ENCODE measurements at regions not wholly inside any gene's neighbourhood (a gene's known extent, or its start where the extent isn't known, plus 50 kb on each side); places are given as distances from the start of the nearest gene placed in this dataset.
"Not testable (repeated sequence)": the region's sequence is repeated elsewhere in the genome, so short reads cannot be mapped to it uniquely, and the experiment has no call there.

- no peak for DNase-seq (ENCODE audit: low spot score)
Measured at GRCh38 chr3:39558775-39559306, 91.4 kb downstream of the MOBP start.

GRCh38 chr3:39559543-39559942 is 92.1 kb downstream of the MOBP start:
- DNase-seq (ENCODE audit: low spot score), result no peak

- DNase-seq (ENCODE audit: low spot score), result no peak
Measured at GRCh38 chr3:39568508-39568907, 101.0 kb downstream of the MOBP start.

DNA sequence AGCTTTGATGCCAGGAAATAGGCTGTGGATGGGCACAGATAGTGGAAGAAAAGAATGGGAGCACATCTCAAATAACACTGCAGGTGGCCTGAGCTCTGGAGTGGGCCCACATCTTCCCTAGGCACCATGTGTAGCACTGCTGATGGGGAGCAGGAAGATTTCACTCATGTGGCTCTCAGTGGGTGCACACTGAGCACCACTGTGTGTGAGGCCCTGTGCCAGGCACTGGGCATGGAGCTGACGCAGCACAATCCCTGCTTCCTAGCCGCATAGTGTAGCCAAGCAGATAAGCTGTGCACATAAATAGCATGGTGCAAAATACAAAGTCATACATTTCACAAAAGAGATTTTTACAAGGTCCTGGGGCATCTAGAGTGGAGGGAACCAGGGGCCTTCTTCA is 101.6 kb downstream of the MOBP start:
- DNase-seq (ENCODE audit: low spot score), result no peak

DNA sequence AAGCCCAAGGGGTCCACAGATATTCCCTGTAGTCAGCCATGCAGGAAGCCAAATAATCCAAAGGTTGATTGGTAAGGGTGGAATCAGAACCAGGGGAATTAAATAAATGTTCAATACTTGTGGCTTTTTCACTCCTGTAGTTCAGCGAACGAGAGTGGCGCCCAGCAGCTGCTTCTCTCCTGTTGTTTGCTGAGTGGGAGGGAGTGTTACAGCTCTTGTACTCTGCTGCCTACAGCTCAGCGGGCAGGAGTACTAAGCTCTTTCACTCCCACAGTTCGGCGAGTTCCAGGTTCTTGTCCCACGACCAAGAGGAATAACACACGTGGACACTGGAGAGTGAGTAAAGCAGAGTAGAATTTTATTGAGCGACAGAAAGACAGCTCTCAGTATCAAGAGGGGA is 105.9 kb downstream of the MOBP start:
- DNase-seq (ENCODE audit: low spot score), result no peak

DNA sequence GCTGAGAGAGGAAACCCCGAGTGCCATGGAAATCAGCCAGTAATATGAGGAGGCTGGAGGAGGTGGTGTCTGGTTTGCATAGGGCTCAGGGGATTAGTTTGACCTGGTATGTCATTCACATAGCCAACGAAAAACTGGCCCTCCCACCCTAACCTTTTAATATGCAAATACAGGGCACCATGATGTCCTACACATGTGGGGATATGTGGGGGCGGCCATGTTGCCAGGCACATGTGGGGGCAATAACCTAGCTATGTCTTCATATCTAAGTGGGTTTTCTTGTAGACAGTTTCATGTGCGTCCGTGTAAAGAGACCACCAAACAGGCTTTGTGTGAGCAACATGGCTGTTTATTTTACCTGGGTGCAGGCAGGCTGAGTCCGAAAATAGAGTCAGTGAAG is 110.1 kb downstream of the MOBP start:
- DNase-seq (ENCODE audit: low spot score), result no peak

DNA sequence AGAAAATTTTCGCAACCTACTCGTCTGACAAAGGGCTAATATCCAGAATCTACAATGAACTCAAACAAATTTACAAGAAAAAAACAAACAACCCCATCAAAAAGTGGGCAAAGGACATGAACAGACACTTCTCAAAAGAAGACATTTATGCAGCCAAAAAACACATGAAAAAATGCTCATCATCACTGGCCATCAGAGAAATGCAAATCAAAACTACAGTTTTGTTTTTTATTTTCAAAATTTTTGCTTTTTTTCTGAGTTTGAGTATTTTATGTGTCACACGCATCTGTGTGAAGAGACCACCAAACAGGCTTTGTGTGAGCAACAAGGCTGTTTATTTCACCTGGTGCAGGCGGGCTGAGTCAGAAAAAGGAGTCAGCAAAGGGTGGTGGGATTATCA is 118.7 kb downstream of the MOBP start:
- not testable (repeated sequence) for DNase-seq (ENCODE audit: low spot score)

DNA sequence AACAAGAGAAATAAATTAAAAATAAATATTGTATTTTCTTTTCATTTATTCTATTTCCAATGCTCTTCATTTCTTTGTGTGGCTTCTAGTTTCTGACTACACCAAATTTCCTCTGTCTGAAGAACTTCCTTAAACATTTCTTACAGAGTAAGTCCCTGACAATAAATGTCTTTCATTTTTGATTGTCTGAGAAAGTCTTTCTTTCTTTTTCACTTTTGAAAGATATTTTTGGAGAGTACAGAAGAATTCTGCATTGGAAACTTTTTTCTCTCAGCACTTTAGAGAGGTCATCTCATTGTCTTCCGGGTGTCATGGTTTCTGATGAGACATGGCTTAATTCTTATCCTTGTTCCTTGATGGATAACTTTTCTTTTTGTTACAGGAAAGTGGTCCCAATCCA is 119.6 kb downstream of the MOBP start:
- no peak for DNase-seq (ENCODE audit: low spot score)

- DNase-seq (ENCODE audit: low spot score), result no peak
Measured at GRCh38 chr3:39590806-39591205, 123.3 kb downstream of the MOBP start.

DNA sequence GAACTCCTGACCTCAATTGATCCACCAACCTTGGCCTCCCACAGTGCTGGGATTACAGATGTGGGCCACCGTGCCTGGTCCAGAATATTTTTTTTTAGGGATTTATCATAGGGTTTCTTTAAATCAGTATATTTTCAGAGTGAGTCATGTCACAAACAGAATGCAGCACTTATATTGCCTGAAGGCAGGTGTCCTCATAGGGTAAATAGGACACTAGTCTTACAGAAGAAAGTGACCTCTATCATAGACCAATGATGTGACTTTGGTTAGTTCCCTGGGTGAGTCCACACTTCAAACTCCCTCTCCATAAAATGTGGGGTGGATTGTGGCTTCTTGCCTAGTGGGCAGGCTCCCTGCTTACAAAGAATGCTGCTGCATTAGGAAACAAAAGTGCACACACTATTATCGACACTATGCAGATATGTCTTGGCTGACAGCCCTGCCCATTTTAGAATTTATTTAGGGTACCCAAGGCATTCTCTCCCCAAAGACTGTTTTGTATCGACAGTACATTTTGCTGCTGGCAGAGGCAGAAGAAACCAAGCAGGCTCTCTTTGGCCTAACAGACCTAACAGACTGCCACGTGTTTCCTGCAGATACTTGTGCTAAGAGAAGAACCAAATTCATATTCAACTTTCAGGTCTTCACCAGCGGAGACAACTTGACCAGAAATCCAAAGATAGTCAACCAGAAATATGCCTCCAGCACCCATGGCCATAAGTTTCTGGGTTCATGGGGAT is 125.0 kb downstream of the MOBP start:
- DNase-seq (ENCODE audit: low spot score), result no peak

- DNase-seq (ENCODE audit: low spot score), result no peak
Measured at GRCh38 chr3:39593341-39593740, 125.9 kb downstream of the MOBP start.

DNA sequence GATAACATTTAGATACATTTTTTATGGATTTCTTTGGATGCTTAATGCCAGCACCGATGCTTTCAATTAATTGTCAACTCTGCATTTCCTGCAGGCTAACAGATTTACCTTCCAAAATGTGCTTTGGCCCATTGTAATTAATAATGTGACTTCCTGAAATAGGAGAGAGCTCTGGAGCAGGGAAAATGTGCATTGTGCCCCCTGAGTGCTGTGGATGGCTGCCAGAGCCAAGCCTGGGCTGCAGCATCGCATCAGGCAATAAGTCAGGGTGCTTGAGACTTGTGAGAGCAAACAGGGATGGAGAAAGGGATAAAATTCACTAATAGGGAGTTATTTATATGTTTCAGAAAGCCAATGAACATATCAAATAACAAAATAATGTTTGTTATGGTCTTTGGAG is 133.8 kb downstream of the MOBP start:
- DNase-seq (ENCODE audit: low spot score), result no peak

- DNase-seq (ENCODE audit: low spot score), result no peak
Measured at GRCh38 chr3:39605837-39606236, 138.4 kb downstream of the MOBP start.

DNA sequence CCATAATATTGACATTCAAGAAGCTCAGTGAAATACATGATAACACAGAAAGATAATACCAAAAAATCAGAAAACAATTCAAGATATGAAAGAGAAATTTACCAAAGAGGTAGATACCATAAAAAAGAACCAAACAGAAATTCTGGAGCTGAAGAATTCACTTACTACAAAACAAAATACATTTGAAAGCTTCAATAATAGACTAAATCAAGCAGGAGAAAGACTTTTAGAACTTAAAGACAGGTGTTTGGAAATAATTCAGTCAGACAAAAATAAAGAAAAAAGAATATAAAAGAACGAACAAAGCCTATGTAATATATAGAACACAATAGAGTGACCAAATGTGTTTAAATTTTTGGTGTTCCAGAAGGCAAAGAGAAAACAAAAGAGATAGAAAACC is 158.7 kb downstream of the MOBP start:
- DNase-seq (ENCODE audit: low spot score), result no peak

GRCh38 chr3:39631136-39631535 is 163.7 kb downstream of the MOBP start:
- no peak for DNase-seq (ENCODE audit: low spot score)

- no peak for DNase-seq (ENCODE audit: low spot score)
Measured at GRCh38 chr3:39637807-39638206, 170.3 kb downstream of the MOBP start.

GRCh38 chr3:39638301-39638700 is 170.8 kb downstream of the MOBP start:
- no peak for DNase-seq (ENCODE audit: low spot score)

DNA sequence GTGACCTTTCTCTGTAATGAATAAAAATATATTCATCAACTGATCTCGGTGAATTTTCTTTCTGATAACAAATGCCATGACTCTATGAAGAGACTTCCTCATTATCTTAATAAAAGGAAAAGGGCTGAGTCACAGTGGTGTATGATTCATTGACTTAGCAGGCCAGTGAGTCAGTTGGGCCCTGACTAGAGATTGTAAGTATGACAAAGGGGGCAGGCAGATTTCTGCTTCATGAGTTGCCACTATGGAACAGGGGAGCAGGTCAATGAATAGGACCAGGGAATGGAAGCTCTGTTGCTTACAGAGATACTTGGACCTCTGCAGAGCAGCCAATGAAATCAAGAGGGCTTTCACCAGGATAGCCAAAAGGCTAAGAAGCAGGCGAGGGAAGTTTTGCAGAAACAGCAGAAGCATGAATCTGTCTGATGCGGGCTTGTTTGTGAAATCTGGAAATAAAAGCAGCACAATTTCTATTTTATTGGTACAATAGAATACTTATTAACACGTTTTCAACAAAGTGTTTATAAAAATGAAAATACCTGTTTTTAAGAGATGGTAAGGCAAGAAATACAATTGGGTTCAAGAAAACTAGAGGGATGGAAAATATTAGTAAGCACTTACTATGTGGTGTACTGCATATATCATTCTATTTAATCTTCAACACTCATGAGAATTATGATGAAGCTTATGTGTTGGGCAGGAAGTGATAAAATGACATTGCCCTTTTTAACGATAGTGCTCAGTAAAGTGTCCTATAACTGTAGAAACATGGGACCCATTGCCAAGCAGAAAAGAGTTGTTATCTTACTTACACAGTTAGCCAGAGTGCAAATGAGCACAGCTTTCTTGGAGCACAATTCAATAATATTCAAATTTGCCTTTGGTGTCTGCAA is 169.8 kb upstream of the MYRIP start:
- peak; percentile 2 for DNase-seq (ENCODE audit: low spot score)

DNA sequence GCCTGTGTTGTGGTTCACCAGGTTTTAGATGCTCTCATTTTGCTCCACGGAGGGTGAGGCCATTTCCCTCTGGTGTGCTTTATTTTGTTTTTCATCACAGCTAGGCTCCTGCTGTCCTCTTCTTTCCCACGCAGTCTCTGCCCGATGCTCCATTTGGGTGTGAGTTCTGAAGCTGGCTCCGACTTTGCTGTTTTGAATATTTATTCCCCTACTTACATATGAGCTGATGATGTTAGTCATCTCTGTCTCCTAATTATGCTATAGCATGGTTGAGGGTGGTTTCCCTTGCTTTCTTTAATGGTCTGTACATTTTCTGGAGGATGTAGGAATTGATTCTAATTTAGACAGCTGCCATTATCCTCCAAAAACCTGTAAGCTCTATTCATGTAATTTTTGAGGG is 168.1 kb upstream of the MYRIP start:
- DNase-seq (ENCODE audit: low spot score), result no peak

GRCh38 chr3:39644176-39644575 is 165.2 kb upstream of the MYRIP start:
- no peak for DNase-seq (ENCODE audit: low spot score)

- DNase-seq (ENCODE audit: low spot score), result not testable (repeated sequence)
Measured at GRCh38 chr3:39651256-39651655, 158.2 kb upstream of the MYRIP start.

GRCh38 chr3:39651993-39652739 is 157.2 kb upstream of the MYRIP start:
- DNase-seq (ENCODE audit: low spot score), result no peak

All from CD4-positive, alpha-beta T cell treated with Interleukin-15 for 4 hours (primary cell).